ENCODE measurements at regions not wholly inside any gene's neighbourhood (a gene's known extent, or its start where the extent isn't known, plus 50 kb on each side); places are given as distances from the start of the nearest gene placed in this dataset.

DNA sequence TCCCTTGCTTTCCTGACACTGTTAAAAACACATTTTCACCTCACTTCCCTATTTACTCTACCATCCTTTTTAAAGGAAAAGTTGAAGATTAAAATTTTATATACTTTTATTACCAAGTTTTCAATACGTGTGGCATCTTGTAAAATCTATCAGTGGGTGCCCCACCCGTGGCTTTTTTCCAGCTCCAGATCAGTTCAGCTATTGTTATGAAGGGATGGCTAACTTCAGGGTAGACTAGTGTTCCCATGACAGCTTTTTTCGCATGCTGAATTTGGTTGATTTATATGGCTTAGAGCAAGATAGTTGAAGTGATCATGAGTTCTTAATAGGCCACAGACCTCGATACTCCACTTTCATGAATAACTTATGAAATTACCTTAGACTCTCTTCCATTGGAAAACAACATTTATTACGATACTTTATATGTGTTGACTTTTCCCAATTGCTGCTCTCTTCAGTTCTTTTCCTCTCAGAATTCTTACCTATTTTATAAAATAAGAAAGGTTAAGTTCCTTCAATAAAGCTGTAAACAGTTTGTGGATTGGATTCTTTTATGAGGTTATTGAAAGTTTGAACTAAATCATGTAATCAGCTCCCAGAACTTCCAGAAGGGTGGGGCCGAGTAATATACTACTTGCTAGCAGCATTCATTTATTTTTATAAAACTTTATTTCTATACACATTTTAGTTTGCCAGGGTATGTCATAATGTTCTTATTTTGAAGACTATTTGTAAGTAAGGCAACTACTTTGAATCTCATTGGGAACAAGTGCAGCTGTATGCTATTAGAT lies 680.9 kb downstream of the SATB2 start:
- Histone ChIP-seq H3K36me3 (no peaks in the 10 kb centered on the region), H3K4me1 (no peaks in the 10 kb centered on the region), H3K9me3 (no peaks in the 10 kb centered on the region), H3K27me3 (no peaks in the 10 kb centered on the region), H3K4me3 (no peak overlapping the region), H3K27ac (no peak overlapping the region)
- 37% methylated on average over 6 of the region's 6 CpGs for WGBS (ENCODE audit: insufficient coverage, low coverage, low lambda C conversion rate, missing lambda C conversion rate)
- no peak for DNase-seq
- TF ChIP-seq, protein P1, sequence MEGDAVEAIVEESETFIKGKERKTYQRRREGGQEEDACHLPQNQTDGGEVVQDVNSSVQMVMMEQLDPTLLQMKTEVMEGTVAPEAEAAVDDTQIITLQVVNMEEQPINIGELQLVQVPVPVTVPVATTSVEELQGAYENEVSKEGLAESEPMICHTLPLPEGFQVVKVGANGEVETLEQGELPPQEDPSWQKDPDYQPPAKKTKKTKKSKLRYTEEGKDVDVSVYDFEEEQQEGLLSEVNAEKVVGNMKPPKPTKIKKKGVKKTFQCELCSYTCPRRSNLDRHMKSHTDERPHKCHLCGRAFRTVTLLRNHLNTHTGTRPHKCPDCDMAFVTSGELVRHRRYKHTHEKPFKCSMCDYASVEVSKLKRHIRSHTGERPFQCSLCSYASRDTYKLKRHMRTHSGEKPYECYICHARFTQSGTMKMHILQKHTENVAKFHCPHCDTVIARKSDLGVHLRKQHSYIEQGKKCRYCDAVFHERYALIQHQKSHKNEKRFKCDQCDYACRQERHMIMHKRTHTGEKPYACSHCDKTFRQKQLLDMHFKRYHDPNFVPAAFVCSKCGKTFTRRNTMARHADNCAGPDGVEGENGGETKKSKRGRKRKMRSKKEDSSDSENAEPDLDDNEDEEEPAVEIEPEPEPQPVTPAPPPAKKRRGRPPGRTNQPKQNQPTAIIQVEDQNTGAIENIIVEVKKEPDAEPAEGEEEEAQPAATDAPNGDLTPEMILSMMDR (IDR thresholded peaks at IDR 0.05) = no peak
- TF ChIP-seq POLR2A (IDR thresholded peaks at IDR 0.05) = no peak
- no peak for ATAC-seq
- intact Hi-C loops (cut with DNase I) = no loop called here

DNA sequence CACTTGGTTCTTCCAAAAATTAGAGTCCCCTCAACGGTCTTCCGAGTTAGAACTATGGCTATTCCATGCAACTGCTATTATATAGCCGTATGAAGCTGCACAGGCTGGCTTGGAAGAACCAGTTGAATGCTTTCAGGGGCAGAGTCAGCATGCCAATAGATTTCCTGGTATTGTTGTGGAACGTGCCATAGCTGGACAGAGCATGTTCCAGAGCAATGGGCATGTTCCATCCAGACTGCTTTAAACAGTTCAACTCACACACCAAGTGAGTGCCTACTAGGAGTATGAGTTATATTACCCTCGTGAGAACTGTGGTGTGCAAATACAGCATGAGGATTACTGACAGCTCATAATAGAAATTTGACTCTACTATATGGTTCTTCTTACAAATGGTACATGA lies 682.0 kb downstream of the SATB2 start:
- DNase-seq = no peak
- no peak overlapping the region for H3K4me3 ChIP-seq
- TF ChIP-seq, protein P1 (IDR thresholded peaks at IDR 0.05) = no peak
- no peak for TF ChIP-seq POLR2A (IDR thresholded peaks at IDR 0.05)
- intact Hi-C loops (cut with DNase I) = no loop called here
- ATAC-seq = no peak
- H3K4me1 ChIP-seq = no peaks in the 10 kb centered on the region
- no peak overlapping the region for H3K27ac ChIP-seq
- no peaks in the 10 kb centered on the region for H3K9me3 ChIP-seq
- H3K36me3 ChIP-seq = no peaks in the 10 kb centered on the region
- WGBS (ENCODE audit: insufficient coverage, low coverage, low lambda C conversion rate, missing lambda C conversion rate) = 43% methylated on average over 5 of the region's 5 CpGs
- H3K27me3 ChIP-seq = no peaks in the 10 kb centered on the region

DNA sequence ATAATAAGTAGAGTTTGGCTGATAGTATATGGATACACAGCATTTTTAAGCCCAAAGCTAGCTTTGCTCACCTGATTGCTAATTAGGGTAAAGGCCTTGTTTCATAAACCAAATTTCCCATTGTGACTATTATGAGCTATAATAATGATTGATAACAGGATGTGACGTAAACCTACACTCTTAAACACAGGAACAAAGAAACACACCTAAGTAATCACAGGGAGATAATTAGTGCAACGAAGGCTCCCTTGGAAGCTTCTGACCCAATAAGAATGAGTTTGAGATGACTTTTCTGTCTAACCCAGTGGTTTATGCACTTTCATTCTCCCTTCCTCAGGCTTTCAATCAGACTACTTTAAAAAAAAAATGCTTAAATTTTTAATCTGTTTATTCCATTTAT lies 683.2 kb downstream of the SATB2 start:
- Histone ChIP-seq H3K4me1 (no peaks in the 10 kb centered on the region), H3K9me3 (no peaks in the 10 kb centered on the region), H3K4me3 (no peak overlapping the region), H3K27me3 (no peaks in the 10 kb centered on the region), H3K27ac (no peak overlapping the region), H3K36me3 (no peaks in the 10 kb centered on the region)
- intact Hi-C loops (cut with DNase I) = no loop called here
- 42% methylated on average over 2 of the region's 2 CpGs for WGBS (ENCODE audit: insufficient coverage, low coverage, low lambda C conversion rate, missing lambda C conversion rate)
- DNase-seq (no peak), ATAC-seq (no peak)
- TF ChIP-seq, protein P1 (IDR thresholded peaks at IDR 0.05) = no peak
- TF ChIP-seq POLR2A (IDR thresholded peaks at IDR 0.05) = no peak

DNA sequence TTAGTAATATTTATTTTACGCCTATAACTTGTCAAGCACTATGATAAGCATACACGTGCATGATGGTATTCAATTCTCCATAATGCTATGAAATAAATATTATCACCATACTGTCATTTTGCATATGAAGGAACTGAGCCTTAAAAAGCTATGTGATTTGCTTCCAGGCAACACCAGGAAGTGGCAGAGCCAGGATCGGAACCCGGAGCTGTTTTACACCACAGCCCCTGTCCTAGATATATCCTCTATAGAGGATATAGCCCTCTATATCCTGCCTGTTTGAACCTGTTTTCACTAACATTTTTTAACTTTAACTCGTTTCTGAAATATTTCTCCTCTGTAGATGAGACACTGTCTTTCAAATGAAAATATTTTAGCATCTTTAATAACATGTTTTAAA lies 690.0 kb downstream of the SATB2 start:
- Histone ChIP-seq H3K9me3 (no peaks in the 10 kb centered on the region), H3K4me3 (no peak overlapping the region), H3K27me3 (no peaks in the 10 kb centered on the region), H3K4me1 (no peaks in the 10 kb centered on the region), H3K36me3 (no peaks in the 10 kb centered on the region), H3K27ac (no peak overlapping the region)
- TF ChIP-seq POLR2A (IDR thresholded peaks at IDR 0.05) = no peak
- TF ChIP-seq, protein P1 (IDR thresholded peaks at IDR 0.05) = no peak
- intact Hi-C loops (cut with DNase I) = no loop called here
- DNase-seq (no peak), ATAC-seq (no peak)
- 53% methylated on average over 5 of the region's 5 CpGs for WGBS (ENCODE audit: insufficient coverage, low coverage, low lambda C conversion rate, missing lambda C conversion rate)
